Karpas-422 (cell line): ENCODE measurements at regions not wholly inside any gene's neighbourhood (a gene's known extent, or its start where the extent isn't known, plus 50 kb on each side); places are given as distances from the start of the nearest gene placed in this dataset.

Experiments used
- DNase-seq: peaks from one replicate; pipeline ENCODE4 v3.0.0-alpha.2; 2015
- H2AFZ ChIP-seq: fragments of 200-600 bp; sonication (generic); 2 replicates; pipeline ENCODE4 v1.6.1; 2014; ENCODE audit warnings: antibody characterized with exemption, low read length, mixed read lengths
- H3K27ac ChIP-seq: fragments of 200-600 bp; sonication (generic); 2 replicates; pipeline ENCODE4 v1.5.1; 2014; ENCODE audit warnings: mild to moderate bottlenecking, low read length, moderate library complexity
- H3K27me3 ChIP-seq: fragments of 200-600 bp; sonication (generic); 2 replicates; pipeline ENCODE4 v1.6.1; 2014; ENCODE audit warnings: low read length, mixed read lengths
- H3K36me3 ChIP-seq: fragments of 200-600 bp; sonication (generic); 2 replicates; pipeline ENCODE4 v1.6.1; 2014; ENCODE audit warnings: low read length, mixed read lengths; ENCODE audit not compliant: insufficient read depth
- H3K4me1 ChIP-seq: fragments of 200-600 bp; sonication (generic); 2 replicates; pipeline ENCODE4 v1.6.1; 2014; ENCODE audit warnings: mild to moderate bottlenecking, low read length, mixed read lengths
- H3K4me2 ChIP-seq: fragments of 200-600 bp; sonication (generic); 2 replicates; pipeline ENCODE4 v1.6.1; 2014; ENCODE audit warnings: low read length, low read depth, mild to moderate bottlenecking; ENCODE audit not compliant: poor library complexity, severe bottlenecking
- H3K4me3 ChIP-seq: fragments of 200-600 bp; sonication (generic); 2 replicates; pipeline ENCODE4 v1.5.1; 2014; ENCODE audit warnings: mild to moderate bottlenecking, antibody characterized with exemption, low read length, mixed read lengths
- H3K79me2 ChIP-seq: fragments of 200-600 bp; sonication (generic); 2 replicates; pipeline ENCODE4 v1.6.1; 2014; ENCODE audit warnings: mild to moderate bottlenecking, low read length, mixed read lengths
- H3K9ac ChIP-seq: fragments of 200-600 bp; sonication (generic); 2 replicates; pipeline ENCODE4 v1.6.0; 2014; ENCODE audit warnings: low read length
- H3K9me2 ChIP-seq: fragments of 200-600 bp; sonication (generic), shearing (Covaris generic); replicated peaks from 2 replicates; pipeline ENCODE4 v1.6.0; 2014; ENCODE audit warnings: mild to moderate bottlenecking, low read length, moderate library complexity; ENCODE audit not compliant: insufficient read depth
- H3K9me3 ChIP-seq: fragments of 300-700, 200-600 bp; sonication (generic); 2 replicates; pipeline ENCODE4 v1.6.1; 2014; ENCODE audit warnings: low read length, mixed read lengths
- H4K20me1 ChIP-seq: fragments of 200-600 bp; sonication (generic); 2 replicates; pipeline ENCODE4 v1.6.1; 2014; ENCODE audit warnings: mild to moderate bottlenecking, antibody characterized with exemption, low read length, low read depth; ENCODE audit not compliant: insufficient read depth

- H2AFZ ChIP-seq, result no peak overlapping the region
- no peaks in the 10 kb centered on the region for H4K20me1 ChIP-seq
- no peak overlapping the region for H3K27ac ChIP-seq
- H3K4me2 ChIP-seq, result no peak overlapping the region
- H3K4me3 ChIP-seq, result no peak overlapping the region
- H3K79me2 ChIP-seq, result no peaks in the 10 kb centered on the region
- H3K9me3 ChIP-seq, result no peaks in the 10 kb centered on the region
- H3K9ac ChIP-seq, result no peak overlapping the region
- H3K4me1 ChIP-seq, result peaks cover 8% of the 10 kb centered on the region
- no peaks in the 10 kb centered on the region for H3K36me3 ChIP-seq
- no peaks in the 10 kb centered on the region for H3K9me2 ChIP-seq
- H3K27me3 ChIP-seq, result no peaks in the 10 kb centered on the region
- peak; percentile 41 for DNase-seq
These were observed 287.2 kb downstream of the ZSWIM6 start for GRCh38 chr5:61619289-61619688.

DNA sequence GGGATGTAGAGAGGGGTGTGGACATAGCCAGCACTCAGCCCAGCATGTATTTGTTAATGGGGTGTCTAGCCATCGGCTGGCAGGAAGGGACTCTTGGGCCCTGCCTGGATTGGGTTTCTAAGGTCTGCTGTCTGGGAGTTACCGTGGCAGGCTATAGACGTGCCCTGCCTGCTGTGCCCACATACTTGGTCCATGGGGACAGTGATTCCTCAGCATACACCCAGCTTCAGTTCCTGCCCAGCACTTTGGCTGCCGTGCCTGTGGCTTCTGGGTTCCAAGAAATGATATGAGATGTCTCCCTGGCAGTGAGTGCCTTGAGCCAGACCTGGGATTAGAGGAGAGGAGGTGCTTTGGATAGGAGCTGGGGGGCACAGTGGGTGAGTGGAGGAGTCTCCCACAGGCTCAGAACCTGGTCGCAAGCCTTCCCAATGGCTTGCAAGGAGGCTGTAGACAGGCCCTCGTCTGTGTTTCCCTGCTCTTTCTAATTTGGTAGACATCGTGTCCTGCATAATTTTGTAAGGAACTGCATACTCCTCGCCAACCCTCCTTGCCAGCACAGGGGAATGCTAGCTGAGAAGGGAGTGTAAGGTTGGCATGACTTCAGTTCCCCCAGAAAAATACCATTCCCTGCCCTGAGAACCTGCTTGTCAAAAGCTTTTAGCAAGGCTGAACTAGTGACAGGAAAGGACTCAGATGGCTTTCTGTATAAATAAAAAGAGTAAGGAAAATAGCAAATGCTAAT is 287.9 kb downstream of the ZSWIM6 start:
- no peak for DNase-seq
- no peaks in the 10 kb centered on the region for H3K79me2 ChIP-seq
- no peak overlapping the region for H3K4me3 ChIP-seq
- no peak overlapping the region for H3K4me2 ChIP-seq
- H3K4me1 ChIP-seq, result peaks cover 8% of the 10 kb centered on the region
- no peaks in the 10 kb centered on the region for H4K20me1 ChIP-seq
- no peaks in the 10 kb centered on the region for H3K9me2 ChIP-seq
- no peak overlapping the region for H3K9ac ChIP-seq
- H3K27me3 ChIP-seq, result no peaks in the 10 kb centered on the region
- no peak overlapping the region for H2AFZ ChIP-seq
- no peaks in the 10 kb centered on the region for H3K36me3 ChIP-seq
- no peak overlapping the region for H3K27ac ChIP-seq
- H3K9me3 ChIP-seq, result no peaks in the 10 kb centered on the region

GRCh38 chr5:61620699-61621182 is 288.7 kb downstream of the ZSWIM6 start:
- H3K4me1 ChIP-seq, result peaks cover 8% of the 10 kb centered on the region
- no peak for DNase-seq
- no peaks in the 10 kb centered on the region for H3K27me3 ChIP-seq
- H3K4me3 ChIP-seq, result no peak overlapping the region
- no peak overlapping the region for H2AFZ ChIP-seq
- no peaks in the 10 kb centered on the region for H3K9me2 ChIP-seq
- no peak overlapping the region for H3K4me2 ChIP-seq
- no peak overlapping the region for H3K27ac ChIP-seq
- no peaks in the 10 kb centered on the region for H3K79me2 ChIP-seq
- H3K9ac ChIP-seq, result no peak overlapping the region
- no peaks in the 10 kb centered on the region for H3K36me3 ChIP-seq
- no peaks in the 10 kb centered on the region for H3K9me3 ChIP-seq
- no peaks in the 10 kb centered on the region for H4K20me1 ChIP-seq

DNA sequence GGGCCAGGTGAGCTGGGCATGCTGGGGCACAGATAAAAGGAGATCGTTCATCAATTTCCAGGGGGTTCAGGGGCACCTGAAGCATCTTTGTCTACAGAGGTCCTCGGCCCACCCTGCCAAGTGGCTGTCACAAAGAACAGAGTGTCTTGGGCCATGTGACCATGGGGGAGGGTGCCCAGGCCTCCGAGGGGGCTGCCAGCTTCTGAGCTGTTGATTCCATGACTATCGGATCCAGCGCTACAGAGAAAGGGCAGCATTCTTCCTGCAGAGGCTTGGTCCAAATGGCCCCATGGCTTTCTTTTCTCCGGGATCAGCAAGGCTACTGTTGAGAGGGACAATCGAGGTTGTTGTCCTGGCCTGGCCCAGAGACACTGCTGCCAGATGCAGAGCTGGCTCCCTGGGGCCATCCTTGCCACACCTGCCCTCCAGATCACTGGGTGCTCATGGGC is 289.2 kb downstream of the ZSWIM6 start:
- Histone ChIP-seq H3K4me3 (no peak overlapping the region), H3K4me2 (no peak overlapping the region), H3K27ac (no peak overlapping the region), H3K9me3 (no peaks in the 10 kb centered on the region), H3K4me1 (peaks cover 8% of the 10 kb centered on the region), H3K9ac (no peak overlapping the region), H2AFZ (no peak overlapping the region), H3K27me3 (no peaks in the 10 kb centered on the region), H3K36me3 (no peaks in the 10 kb centered on the region), H3K79me2 (no peaks in the 10 kb centered on the region), H4K20me1 (no peaks in the 10 kb centered on the region), H3K9me2 (no peaks in the 10 kb centered on the region)
- DNase-seq, result no peak

DNA sequence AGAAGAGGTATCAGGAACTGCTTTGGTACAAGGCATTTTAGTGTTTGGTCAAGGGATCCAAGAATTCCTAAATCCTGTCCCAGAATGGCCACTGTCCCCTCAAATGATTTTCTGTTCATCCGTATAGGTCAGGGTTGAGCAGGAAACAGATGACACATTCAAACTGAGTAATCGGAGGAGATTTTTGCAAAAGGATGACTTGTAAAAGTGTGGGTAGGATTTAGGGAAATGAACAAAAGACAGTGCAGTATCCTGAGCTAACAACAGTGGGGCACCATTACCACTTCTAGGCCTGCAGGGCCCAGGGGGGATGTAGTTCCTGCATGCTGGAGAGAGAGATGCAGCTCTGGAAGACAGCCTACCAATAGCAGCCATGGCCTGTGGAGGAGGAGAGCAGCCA is 290.1 kb downstream of the ZSWIM6 start:
- H3K4me2 ChIP-seq, result no peak overlapping the region
- DNase-seq, result no peak
- H3K4me1 ChIP-seq, result peaks cover 8% of the 10 kb centered on the region
- H3K27me3 ChIP-seq, result no peaks in the 10 kb centered on the region
- H4K20me1 ChIP-seq, result no peaks in the 10 kb centered on the region
- H3K4me3 ChIP-seq, result no peak overlapping the region
- H3K27ac ChIP-seq, result no peak overlapping the region
- no peaks in the 10 kb centered on the region for H3K9me2 ChIP-seq
- no peak overlapping the region for H2AFZ ChIP-seq
- H3K9ac ChIP-seq, result no peak overlapping the region
- no peaks in the 10 kb centered on the region for H3K9me3 ChIP-seq
- H3K79me2 ChIP-seq, result no peaks in the 10 kb centered on the region
- no peaks in the 10 kb centered on the region for H3K36me3 ChIP-seq

DNA sequence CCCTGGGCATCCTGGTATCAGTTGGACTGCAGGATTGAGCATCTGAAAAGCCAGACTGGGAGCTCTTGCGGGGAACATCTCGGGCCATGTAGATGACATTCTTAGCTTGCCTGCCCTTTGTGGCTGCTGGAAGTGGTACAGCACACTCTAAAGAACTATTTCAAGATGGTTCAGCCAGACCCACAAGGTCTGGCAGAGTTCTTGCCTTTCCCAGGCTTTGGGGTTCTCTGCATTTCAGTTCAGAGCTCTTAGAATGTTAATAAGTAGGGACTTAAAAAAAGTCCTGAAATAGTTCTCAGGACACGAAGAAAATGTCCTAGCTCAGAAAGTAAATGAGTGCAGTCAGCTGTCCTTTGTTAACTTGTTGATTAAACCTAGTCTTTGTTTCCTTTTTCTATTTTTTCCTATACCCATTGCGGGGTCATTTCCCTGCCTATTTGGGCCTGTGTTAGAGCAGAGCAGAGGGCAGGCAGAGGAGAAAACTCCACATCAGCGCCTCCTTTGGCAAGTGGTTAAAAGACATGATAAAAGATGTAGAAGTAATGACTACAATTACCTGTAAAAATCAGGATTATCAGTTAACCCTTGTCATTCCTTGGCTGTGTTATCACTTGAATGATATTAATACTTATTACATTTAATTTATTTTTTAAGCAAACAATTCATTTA is 291.5 kb downstream of the ZSWIM6 start:
- Histone ChIP-seq H3K4me2 (no peak overlapping the region), H3K36me3 (no peaks in the 10 kb centered on the region), H3K9me2 (no peaks in the 10 kb centered on the region), H3K4me3 (no peak overlapping the region), H3K27ac (no peak overlapping the region), H3K4me1 (peaks cover 8% of the 10 kb centered on the region), H3K27me3 (no peaks in the 10 kb centered on the region), H3K9ac (no peak overlapping the region), H2AFZ (no peak overlapping the region), H3K79me2 (no peaks in the 10 kb centered on the region), H4K20me1 (no peaks in the 10 kb centered on the region), H3K9me3 (no peaks in the 10 kb centered on the region)
- peak; percentile 54 for DNase-seq

- DNase-seq, result no peak
- Histone ChIP-seq H4K20me1 (no peaks in the 10 kb centered on the region), H3K9me3 (no peaks in the 10 kb centered on the region), H3K4me1 (peaks cover under 1% of the 10 kb centered on the region), H3K79me2 (no peaks in the 10 kb centered on the region), H2AFZ (no peak overlapping the region), H3K4me2 (no peak overlapping the region), H3K9me2 (no peaks in the 10 kb centered on the region), H3K36me3 (no peaks in the 10 kb centered on the region), H3K27me3 (no peaks in the 10 kb centered on the region), H3K9ac (no peak overlapping the region), H3K27ac (no peak overlapping the region), H3K4me3 (no peak overlapping the region)
These were observed 292.6 kb downstream of the ZSWIM6 start for GRCh38 chr5:61624553-61625136.

- Histone ChIP-seq H3K9ac (no peak overlapping the region), H3K9me3 (no peaks in the 10 kb centered on the region)
These were observed 293.1 kb downstream of the ZSWIM6 start for GRCh38 chr5:61625137-61625561.

More at GRCh38 chr5:61625137-61625561, 293.1 kb downstream of the ZSWIM6 start:
- Histone ChIP-seq H3K27me3 (no peaks in the 10 kb centered on the region), H3K4me2 (no peak overlapping the region), H3K36me3 (no peaks in the 10 kb centered on the region), H4K20me1 (no peaks in the 10 kb centered on the region), H2AFZ (no peak overlapping the region), H3K27ac (no peak overlapping the region), H3K4me3 (no peak overlapping the region), H3K79me2 (no peaks in the 10 kb centered on the region), H3K4me1 (no peaks in the 10 kb centered on the region), H3K9me2 (no peaks in the 10 kb centered on the region)
- no peak for DNase-seq
